UCSD-AML1 (cell line): ENCODE measurements at regions not wholly inside any gene's neighbourhood (a gene's known extent, or its start where the extent isn't known, plus 50 kb on each side); places are given as distances from the start of the nearest gene placed in this dataset.

Experiments used
- DNase-seq: peaks from one replicate; lab custom pipeline; 2025; ENCODE audit not compliant: unreplicated experiment; lab: John Stamatoyannopoulos, UW

DNA sequence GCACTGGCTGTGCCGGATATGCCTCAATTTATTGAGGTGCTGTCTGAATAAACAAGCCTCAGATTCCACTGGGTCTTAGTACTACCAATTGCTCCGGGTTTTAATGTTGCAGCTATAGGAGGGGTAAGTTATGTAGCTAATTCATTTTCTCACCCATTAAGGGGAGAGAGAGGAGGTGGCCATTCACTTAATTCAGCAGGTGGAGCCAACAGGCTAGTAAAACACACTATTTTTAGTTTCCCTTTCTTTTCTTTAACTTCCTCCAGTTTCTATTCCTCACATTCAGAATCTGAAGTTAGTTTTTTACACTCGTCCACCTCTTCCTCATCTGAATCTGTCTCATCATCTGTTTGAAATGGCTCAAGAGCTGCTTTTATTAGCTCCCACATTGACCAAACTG lies 105.6 kb upstream of the CDH10 start:
- no peak for DNase-seq

DNA sequence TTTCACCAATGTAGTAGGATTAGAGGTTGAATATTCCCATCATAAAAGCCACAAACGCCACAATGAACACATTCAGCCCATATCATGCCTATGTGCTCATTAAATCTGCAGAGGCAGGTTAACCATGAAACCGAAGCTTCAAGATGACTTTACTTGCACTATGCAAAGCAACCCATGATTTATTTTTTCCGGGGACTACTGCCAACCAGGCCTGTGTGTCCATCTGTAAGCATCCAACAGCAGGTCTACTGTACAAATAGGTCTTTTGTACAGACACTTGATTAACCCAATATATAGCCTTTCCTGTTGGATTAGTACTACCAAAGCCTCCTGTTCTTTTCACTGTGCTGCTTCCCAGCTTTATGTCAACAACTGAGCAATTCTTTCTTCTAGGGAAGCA lies 104.9 kb upstream of the CDH10 start:
- DNase-seq = no peak

DNA sequence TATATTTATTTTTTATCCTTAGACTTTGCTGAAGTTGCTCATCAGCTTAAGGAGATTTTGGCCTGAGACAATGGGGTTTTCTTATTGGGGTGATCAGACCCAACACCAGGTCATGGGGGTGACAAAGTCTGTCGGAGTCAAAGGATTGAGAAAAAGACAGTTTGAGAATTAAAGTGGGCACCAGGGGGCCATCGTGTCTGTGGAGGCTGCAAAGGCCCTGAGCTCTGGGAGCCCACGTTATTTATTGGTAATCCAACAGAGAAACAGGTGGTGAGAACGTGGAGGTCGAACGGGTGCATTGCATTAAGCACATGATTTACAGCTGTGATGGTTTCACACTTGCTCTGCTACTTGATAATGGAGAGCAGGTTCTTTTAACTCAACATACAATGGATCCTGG lies 102.5 kb upstream of the CDH10 start:
- DNase-seq = no peak

DNA sequence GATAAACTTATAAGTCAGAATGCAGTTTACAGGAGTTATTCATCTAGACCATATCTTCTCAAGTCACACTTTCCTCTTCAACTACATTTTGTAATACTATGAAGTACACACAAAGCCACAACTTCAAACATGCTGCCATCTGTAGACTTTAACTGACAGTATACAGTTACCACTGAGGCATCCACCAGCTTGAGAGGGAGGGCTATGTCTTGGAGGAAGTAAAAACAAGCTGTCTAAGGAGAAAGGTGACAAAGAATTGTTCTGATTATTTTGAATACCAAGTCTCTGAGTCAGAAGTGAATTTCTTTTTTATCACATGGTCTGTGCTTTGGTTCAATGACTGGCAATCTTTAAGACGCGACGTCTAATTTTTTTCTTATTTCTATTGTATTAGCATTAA lies 97.6 kb upstream of the CDH10 start:
- no peak for DNase-seq

DNA sequence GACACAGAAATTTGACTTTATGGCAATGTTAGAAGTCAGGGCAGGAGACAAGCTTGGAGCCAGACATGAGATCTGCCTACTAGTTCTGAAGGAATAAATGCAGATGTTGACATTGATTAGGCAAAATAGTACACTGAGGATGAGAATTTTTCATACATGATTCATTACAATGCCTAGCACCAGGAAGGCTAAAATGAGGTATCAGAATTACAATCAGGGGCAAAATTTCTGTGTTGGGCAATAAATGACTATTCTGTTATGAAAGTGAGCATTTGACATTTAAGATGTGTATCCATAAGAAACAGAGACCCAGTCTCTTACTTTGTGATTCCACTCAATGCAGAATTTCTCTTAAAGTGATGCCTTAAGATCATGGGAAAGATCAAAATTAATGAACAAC lies 92.4 kb upstream of the CDH10 start:
- no peak for DNase-seq

DNA sequence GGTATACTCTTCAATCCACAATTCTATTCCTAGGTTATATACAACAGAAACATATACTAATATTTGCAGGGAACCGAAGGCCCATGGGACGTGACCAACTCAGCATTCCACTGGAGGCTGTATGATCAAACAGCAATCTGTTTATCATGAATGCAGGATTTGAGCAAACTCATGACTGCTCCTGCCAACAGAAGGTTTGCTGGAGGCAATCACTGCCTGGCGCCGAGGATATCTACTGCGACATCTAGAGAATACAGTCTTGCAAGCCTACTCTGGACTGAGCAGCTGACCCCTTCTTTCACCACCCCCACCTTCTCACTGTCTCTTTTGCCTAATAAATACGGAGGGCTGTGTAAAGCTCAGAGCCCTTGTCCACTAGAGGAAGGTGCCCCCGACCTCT lies 90.5 kb upstream of the CDH10 start:
- DNase-seq = no peak

DNA sequence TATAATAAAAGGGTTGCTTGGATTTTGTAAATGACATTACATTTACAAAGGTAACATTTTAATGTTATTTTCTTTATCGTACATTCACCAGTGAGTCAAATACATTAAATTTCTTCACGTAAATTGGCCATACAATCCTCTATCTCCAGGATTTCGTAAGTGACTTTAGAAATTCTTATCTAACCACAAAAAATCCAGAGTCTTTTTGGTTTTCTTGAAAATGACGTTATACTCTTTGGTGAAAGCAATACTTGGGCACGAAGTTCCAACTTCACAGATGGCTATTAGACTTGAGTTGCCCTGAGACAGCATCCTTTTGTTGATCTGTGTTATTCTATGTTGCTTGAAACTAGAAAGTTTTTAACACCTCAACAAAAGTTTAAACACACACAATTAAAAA lies 87.4 kb upstream of the CDH10 start:
- no peak for DNase-seq

DNA sequence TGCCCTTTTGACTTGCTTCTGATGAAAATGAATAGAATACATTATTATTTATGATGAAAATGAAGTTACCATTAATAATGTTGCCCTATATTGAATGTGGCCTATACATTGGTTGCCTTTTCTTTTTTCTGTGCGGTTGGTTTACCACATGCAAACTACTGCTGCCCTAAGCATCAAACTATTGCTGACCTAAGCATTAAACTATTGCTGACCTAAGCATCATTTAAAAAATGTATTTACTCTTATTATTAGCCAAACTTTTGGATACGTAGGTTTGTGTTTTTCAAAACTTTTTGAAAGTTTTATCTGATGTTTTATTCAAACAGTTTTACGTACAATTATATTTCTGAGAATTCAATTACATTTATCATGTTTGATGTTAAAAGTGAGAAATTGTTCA lies 76.0 kb upstream of the CDH10 start:
- DNase-seq = no peak

DNA sequence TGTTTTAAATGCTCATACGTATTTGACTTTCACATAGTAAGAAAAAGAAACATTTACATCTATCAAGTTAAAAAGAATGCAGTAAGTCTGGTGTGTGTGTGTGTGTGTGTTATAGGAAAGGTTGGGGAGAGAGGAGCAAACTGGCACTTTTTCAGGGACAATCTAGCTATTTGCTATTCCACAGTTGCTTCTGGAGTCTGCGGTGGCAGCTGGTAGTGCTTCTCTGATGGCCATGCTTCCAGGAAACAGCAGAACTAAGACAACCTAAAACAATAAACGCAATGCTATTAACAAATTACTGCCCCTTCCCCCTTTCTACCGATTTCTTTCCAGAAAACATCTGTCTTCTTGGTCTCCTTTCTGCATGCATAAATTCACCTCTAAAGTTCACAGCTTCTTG lies 70.0 kb upstream of the CDH10 start:
- DNase-seq = no peak

DNA sequence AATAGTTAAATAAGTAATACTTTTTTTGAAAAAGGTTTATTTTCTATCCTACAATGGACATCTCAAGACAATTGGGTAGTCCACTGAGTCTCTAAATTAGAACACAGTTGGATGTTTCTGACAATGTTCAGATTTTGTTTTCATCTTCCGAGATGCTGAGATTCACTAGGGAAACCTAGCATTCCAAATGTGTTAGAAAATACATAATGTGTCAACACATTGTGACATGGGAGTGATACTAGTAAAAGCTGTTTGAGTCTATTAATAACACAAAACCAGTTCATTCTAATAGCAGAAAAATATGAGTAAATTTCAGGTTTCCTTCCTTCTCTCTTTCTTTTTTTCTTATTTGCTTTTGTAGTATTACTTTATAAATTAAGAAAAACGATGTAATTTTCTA lies 68.2 kb upstream of the CDH10 start:
- DNase-seq = no peak

DNA sequence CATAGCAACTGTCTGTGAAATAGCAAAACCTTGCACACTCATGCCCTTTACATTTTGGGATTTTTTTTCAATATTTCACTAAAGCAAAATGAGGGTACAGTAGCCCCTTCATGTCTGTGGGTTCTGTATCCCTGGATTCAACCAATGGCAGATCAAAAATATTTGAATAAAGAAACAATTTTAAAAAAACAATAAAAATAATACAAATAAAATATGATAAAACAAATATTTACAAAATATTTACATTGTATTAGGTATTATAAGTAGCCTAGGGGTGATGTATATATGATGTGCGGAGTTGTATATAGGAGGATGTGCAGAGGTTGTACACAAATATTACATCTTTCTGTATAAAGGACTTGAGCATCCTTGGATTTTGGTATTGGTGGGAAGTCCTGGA lies 67.3 kb upstream of the CDH10 start:
- DNase-seq = no peak

DNA sequence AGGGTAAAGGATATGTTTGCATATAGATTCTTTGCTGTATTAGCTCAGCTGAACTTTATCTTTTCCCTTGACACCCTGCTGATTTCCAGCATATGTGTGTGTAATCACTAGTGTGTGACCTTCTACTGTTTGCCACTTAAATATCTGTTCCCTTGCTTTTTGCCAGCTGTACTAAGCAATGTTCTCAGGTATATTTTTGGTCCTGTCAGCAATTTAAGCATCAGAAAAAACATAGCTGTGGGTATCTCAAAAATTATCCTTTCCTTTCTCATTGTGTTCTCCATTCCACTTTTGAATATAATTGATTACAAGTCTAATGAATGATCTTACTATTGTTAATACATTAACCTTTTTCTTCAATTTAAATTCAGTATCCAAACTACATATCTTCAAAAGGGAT lies 59.2 kb upstream of the CDH10 start:
- DNase-seq = no peak
